ENCODE measurements at regions not wholly inside any gene's neighbourhood (a gene's known extent, or its start where the extent isn't known, plus 50 kb on each side); places are given as distances from the start of the nearest gene placed in this dataset.

GRCh38 chr1:88009916-88010315 lies 674.2 kb upstream of the PKN2 start:
- no peak for TF ChIP-seq CTCF (IDR thresholded peaks at IDR 0.05)
- no peak for TF ChIP-seq POLR2AphosphoS5 (IDR thresholded peaks at IDR 0.05)
- TF ChIP-seq POLR2A (IDR thresholded peaks at IDR 0.05) = no peak
- no peak for TF ChIP-seq EP300 (IDR thresholded peaks at IDR 0.05)

Data from suprapubic skin (tissue), 4 donors.